ENCODE measurements at regions not wholly inside any gene's neighbourhood (a gene's known extent, or its start where the extent isn't known, plus 50 kb on each side); places are given as distances from the start of the nearest gene placed in this dataset.

DNA sequence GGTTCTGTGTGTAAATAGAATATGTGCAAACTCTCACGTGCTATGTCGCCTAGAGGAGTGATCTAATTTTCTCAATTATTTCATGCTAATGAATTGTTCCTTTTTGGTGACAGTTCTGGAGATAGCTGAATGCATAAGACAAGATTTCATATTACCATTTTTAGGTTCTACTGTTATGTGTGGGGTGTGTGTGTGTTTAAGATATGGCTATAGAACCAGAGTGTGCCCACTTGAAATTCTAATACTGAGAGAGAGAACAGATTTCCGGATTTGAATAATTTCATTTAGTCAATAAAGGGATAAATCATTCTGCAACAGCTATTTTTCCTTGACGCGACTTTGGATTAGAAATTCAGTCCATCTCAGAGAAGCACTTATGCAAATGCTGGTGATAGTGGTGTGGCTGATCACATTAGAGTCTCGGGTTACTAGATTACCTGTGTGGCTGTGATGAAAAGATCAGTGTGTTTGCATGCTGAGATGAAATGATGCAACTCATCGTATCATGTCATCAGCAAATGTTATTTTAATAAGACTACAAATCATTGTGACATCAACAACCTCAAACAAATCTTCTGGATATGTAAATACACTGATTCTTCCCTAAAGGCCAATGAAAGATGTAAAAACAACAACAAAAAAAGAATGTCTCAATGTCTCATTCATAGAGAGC, 415.9 kb downstream of the EPHA4 start:
- no peak for TF ChIP-seq JUND (IDR thresholded peaks at IDR 0.05; ENCODE audit: low read depth)
- in situ Hi-C loops (cut with HindIII; ENCODE audit: low pct_unique_long_range_greater_than_20kb, low sequenced_read_pairs): no loop called here
- DNase-seq (ENCODE audit: low read depth in 1 of 2, low spot score in 1 of 2): no peak

DNA sequence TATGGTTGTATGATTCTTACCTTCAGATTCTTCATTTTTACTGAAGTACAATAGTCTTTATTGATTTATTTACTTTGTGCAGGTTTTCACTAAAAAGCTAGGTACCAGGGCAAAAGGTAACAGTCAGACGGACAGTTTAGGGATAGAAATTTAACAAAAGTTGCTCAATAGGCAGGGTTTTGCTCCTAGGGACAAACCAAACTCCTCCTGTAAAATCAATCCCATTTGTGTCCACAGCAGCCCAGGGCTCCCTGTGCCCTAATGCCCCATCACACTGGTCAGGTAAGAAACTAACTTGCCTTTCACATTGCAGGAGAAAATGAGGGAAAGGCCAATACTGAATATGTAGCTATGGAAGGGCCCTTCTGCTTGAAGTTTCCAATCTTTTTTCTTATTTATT, 410.9 kb downstream of the EPHA4 start:
- no peak for DNase-seq (ENCODE audit: low read depth in 1 of 2, low spot score in 1 of 2)
- in situ Hi-C loops (cut with HindIII; ENCODE audit: low pct_unique_long_range_greater_than_20kb, low sequenced_read_pairs): no loop called here
- no peak for TF ChIP-seq JUND (IDR thresholded peaks at IDR 0.05; ENCODE audit: low read depth)

DNA sequence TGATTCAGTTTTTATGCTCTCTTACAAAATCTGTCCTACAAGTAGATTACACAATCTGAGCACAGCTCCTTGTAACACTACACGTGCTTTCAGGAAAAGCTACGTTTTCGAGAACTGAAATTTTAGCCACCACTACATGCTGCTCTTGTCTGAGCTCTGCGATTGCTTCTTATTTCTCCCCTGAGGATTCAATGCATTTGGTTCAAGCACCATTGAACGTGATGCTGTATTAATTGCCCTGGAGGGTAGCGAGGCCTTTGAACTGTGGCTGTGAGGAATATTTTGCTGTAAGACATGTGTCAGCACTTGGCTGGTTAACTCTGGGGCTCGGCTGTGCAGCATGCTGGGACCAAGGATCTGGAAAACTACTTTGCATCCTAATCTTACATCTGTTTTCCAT, 405.8 kb downstream of the EPHA4 start:
- in situ Hi-C loops (cut with HindIII; ENCODE audit: low pct_unique_long_range_greater_than_20kb, low sequenced_read_pairs): no loop called here
- DNase-seq (ENCODE audit: low read depth in 1 of 2, low spot score in 1 of 2): no peak
- no peak for TF ChIP-seq JUND (IDR thresholded peaks at IDR 0.05; ENCODE audit: low read depth)

DNA sequence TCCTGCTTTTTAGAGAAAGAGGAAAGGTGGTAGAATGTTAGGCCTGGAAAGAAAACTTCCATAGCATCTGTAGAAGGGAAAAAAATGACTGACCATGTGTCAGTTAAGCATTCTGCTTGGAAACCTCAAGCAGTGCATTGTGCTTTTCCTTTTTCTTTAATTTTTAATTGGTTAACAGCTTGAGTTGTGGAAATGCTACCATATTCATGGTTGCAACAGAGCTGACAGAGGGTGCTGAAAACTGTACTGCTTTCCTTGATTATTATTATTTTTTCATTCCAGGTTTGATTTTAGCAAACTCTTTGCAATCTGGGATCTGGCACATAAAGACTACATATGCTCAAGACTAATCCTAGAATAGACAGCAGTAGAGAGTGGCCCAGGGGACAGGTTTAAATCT, 404.5 kb downstream of the EPHA4 start:
- no peak for DNase-seq (ENCODE audit: low read depth in 1 of 2, low spot score in 1 of 2)
- in situ Hi-C loops (cut with HindIII; ENCODE audit: low pct_unique_long_range_greater_than_20kb, low sequenced_read_pairs): no loop called here
- TF ChIP-seq JUND (IDR thresholded peaks at IDR 0.05; ENCODE audit: low read depth): no peak

DNA sequence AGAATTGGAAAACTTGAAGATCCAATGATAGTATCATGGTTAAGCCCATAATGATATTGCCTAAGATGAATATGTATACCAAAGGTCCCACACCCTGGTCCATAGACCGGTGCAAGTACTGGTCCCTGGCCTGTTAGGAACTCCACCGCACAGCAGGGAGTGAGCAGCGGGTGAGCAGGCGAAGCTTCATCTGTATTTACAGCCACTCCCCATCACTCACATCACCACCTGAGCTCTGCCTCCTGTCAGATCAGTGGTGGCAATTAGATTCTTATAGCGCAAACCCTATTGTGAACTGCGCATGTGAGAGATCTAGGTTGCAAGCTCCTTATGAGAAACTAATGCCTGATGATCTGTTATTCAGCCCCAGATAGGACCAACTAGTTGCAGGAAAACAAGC, 402.4 kb downstream of the EPHA4 start:
- DNase-seq (ENCODE audit: low read depth in 1 of 2, low spot score in 1 of 2): no peak
- in situ Hi-C loops (cut with HindIII; ENCODE audit: low pct_unique_long_range_greater_than_20kb, low sequenced_read_pairs): no loop called here
- TF ChIP-seq JUND (IDR thresholded peaks at IDR 0.05; ENCODE audit: low read depth): no peak

DNA sequence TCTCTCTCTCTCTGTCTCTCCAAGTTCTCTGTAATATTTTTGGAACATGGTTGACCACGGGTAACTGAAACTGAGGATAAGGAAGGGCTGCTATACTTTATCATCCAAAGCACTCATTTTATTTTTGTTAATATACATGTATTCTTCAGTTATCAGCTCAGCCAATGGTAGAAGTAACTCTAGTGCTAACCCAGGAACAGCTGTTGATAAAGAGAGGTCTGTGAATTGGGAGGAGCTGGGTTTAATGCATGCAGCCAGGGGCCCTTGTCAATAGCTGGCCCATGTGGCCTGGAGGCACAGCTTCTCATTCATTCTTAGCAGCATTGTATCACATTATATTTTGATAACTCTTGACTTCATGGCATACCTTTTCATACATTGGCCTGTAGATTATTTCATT, 401.6 kb downstream of the EPHA4 start:
- no peak for TF ChIP-seq JUND (IDR thresholded peaks at IDR 0.05; ENCODE audit: low read depth)
- no peak for DNase-seq (ENCODE audit: low read depth in 1 of 2, low spot score in 1 of 2)
- in situ Hi-C loops (cut with HindIII; ENCODE audit: low pct_unique_long_range_greater_than_20kb, low sequenced_read_pairs): no loop called here

DNA sequence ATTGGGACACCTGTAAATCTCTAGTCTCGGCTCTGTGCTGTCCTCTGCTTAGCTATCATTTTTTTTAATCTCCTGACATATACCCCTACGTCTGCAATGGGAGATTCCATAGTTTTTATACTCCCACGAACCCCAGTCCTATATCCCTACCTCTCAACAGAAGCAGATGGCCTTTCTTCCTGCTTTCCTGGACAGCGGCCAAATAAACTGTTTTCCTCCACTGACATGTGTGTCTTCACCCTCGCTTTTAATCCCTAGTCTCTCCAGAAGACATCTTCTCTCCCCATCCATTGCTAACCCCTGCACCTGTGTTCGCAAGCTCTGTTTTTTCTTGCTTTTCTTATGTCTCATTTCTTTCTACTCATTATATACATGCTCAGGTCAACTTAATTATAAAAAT, 395.4 kb downstream of the EPHA4 start:
- in situ Hi-C loops (cut with HindIII; ENCODE audit: low pct_unique_long_range_greater_than_20kb, low sequenced_read_pairs): no loop called here

DNA sequence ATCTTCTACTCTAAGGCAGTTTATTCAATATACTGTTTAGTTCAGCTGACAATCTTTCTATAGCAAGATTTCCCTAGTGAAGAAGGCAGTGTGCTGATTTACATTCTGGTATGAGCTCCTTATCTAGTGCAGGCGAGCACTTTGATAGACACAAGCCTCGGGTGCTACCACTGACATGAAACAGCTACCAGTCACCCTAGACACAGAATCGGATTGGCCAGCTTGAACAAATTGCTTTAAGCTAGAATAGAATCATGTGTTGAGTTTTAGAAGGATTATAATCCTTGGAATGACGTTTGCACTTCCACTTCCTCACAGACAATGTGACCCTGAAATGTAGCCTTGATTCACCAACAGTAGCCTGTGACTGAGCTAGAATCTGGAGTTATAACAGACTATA, 394.0 kb downstream of the EPHA4 start:
- no peak for DNase-seq (ENCODE audit: low read depth in 1 of 2, low spot score in 1 of 2)
- TF ChIP-seq JUND (IDR thresholded peaks at IDR 0.05; ENCODE audit: low read depth): no peak
- in situ Hi-C loops (cut with HindIII; ENCODE audit: low pct_unique_long_range_greater_than_20kb, low sequenced_read_pairs): no loop called here

More for the DNA sequence above, 395.4 kb downstream of the EPHA4 start:
- no peak for TF ChIP-seq JUND (IDR thresholded peaks at IDR 0.05; ENCODE audit: low read depth)
- DNase-seq (ENCODE audit: low read depth in 1 of 2, low spot score in 1 of 2): no peak

DNA sequence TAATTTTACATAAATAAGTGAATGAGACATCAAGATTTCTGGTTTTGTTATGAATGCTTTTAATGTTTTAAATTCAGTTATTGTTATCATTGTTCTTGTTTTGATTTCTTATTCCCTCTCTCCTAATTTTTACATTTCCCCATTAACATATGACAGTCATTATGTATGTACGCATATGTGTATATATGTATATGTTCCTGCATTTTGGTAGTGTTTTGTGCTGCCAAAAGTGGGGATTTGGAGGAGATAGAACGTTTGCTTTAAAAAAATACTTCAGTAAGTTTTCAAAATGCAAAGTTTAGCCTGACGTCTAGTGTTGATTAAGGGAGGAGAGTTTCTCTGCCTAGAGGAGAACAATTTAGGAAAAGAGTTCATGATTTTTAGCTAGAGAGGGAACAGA, 385.2 kb downstream of the EPHA4 start:
- TF ChIP-seq JUND (IDR thresholded peaks at IDR 0.05; ENCODE audit: low read depth): no peak
- no peak for DNase-seq (ENCODE audit: low read depth in 1 of 2, low spot score in 1 of 2)
- in situ Hi-C loops (cut with HindIII; ENCODE audit: low pct_unique_long_range_greater_than_20kb, low sequenced_read_pairs): no loop called here

DNA sequence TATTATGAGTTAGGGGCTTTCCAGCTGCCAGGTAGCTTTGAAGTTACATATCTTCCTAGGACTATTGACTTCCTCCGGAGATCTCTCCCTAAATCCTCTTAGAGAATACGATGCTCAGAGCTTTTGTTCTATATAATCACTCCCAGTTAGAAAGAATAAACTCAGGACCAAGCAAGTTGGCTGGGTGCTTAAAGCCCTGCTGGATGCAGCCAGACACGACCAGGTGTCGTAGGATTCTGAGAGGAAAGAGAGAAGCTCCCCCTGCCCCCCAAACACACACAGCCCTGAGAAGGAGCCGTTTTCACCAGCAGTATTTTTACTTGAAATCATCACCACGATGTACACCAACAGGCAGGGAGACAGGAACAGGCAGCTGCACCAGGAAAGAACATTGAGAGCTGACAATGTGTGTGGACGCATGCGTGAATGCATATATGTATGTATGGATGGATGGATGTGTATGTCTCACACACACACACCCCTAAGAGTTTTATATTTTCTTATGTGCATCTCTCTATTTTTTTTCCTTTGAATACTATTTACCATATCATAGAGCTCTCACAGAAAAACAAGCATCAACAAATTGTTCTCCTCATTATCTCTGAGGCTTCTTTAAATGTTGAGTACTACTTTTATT, 382.6 kb downstream of the EPHA4 start:
- in situ Hi-C loops (cut with HindIII; ENCODE audit: low pct_unique_long_range_greater_than_20kb, low sequenced_read_pairs): no loop called here
- no peak for TF ChIP-seq JUND (IDR thresholded peaks at IDR 0.05; ENCODE audit: low read depth)
- no peak for DNase-seq (ENCODE audit: low read depth in 1 of 2, low spot score in 1 of 2)

DNA sequence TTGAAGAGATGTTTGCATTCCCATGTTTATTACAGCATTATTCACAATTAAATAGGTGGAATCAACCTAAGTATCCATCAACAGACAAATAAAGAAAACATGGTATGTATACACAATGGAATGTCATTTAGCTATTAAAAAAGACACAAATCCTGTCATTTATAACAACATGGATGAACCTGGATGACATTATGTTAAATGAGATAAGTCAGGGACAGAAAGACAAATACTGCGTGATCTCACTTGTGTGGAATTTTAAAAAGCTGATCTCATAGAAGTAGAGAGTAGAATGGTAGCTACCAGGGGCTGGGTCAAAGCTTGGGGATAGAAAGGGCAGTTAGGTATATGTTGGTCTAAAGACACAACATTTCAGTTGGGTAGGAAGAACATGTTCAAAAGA, 376.3 kb downstream of the EPHA4 start:
- in situ Hi-C loops (cut with HindIII; ENCODE audit: low pct_unique_long_range_greater_than_20kb, low sequenced_read_pairs): no loop called here
- TF ChIP-seq JUND (IDR thresholded peaks at IDR 0.05; ENCODE audit: low read depth): no peak
- no peak for DNase-seq (ENCODE audit: low read depth in 1 of 2, low spot score in 1 of 2)

DNA sequence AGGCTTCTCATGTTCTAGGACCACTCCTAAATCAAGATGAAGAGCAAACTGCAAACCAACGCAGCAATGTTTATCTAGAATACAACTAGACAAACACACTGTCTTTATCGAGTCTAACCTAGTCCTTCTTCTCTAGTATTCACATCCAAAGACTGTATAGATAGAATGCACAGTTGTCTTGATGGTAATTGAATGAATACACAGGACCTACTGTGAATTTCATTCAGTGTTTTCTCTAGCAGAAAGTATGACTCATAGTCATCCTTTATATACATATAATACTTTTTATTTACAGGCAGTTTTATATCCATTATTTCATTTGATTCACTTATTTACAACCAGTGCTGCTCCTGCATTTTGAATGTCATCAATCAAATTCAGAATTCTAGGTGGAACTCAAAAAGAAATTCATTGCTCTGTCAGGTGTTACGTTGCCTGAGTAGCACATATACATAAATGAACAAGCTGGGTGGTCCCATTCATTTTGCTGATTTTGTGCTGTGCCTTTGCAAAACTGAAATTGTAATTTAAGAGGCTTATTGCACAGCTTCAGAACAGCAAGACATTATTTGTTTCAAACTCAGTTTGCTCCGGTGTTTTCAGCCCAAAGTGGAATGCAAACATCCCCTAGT, 374.8 kb downstream of the EPHA4 start:
- in situ Hi-C loops (cut with HindIII; ENCODE audit: low pct_unique_long_range_greater_than_20kb, low sequenced_read_pairs): no loop called here
- no peak for TF ChIP-seq JUND (IDR thresholded peaks at IDR 0.05; ENCODE audit: low read depth)
- DNase-seq (ENCODE audit: low read depth in 1 of 2, low spot score in 1 of 2): no peak

DNA sequence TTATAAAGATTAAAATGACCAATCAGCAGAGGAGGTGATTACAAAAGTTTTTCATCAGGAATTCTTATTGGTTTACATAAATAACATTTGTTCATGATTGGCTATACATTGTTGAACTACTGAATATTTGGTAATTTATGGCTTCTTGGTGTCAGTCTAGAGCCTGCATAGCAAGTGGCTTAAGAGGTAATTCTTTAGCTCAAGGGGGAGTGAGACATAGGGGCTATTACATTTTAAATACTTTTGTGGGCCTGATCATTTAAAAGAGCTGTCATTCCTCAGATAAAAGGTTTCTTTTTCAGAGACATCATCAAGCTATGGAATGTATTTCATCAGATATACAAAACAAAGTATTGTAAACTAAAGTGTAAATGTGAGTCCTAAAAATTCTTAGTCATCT, 373.8 kb downstream of the EPHA4 start:
- in situ Hi-C loops (cut with HindIII; ENCODE audit: low pct_unique_long_range_greater_than_20kb, low sequenced_read_pairs): no loop called here
- no peak for TF ChIP-seq JUND (IDR thresholded peaks at IDR 0.05; ENCODE audit: low read depth)
- peak in 1 of 2 experiments; percentile 9 for DNase-seq (ENCODE audit: low read depth in 1 of 2, low spot score in 1 of 2)

All from T47D (cell line).